ENCODE measurements at regions not wholly inside any gene's neighbourhood (a gene's known extent, or its start where the extent isn't known, plus 50 kb on each side); places are given as distances from the start of the nearest gene placed in this dataset.

GRCh38 chr20:10951904-10952303 lies 278.1 kb upstream of the JAG1 start:
- Histone ChIP-seq H3K27me3 (no peaks in the 10 kb centered on the region), H3K36me3 (no peaks in the 10 kb centered on the region), H3K27ac (no peak overlapping the region), H3K4me3 (ENCODE audit: low read depth in 1 of 2, low read length in 1 of 2) (no peak overlapping the region), H3K4me1 (ENCODE audit: control insufficient read depth in 1 of 2, insufficient read depth in 1 of 2, low read depth in 1 of 2, low read length in 1 of 2) (no peaks in the 10 kb centered on the region), H3K9me3 (no peaks in the 10 kb centered on the region)
- TF ChIP-seq, protein P1, sequence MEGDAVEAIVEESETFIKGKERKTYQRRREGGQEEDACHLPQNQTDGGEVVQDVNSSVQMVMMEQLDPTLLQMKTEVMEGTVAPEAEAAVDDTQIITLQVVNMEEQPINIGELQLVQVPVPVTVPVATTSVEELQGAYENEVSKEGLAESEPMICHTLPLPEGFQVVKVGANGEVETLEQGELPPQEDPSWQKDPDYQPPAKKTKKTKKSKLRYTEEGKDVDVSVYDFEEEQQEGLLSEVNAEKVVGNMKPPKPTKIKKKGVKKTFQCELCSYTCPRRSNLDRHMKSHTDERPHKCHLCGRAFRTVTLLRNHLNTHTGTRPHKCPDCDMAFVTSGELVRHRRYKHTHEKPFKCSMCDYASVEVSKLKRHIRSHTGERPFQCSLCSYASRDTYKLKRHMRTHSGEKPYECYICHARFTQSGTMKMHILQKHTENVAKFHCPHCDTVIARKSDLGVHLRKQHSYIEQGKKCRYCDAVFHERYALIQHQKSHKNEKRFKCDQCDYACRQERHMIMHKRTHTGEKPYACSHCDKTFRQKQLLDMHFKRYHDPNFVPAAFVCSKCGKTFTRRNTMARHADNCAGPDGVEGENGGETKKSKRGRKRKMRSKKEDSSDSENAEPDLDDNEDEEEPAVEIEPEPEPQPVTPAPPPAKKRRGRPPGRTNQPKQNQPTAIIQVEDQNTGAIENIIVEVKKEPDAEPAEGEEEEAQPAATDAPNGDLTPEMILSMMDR (IDR thresholded peaks at IDR 0.05): no peak

GRCh38 chr20:10953437-10953836 lies 279.6 kb upstream of the JAG1 start:
- no peak overlapping the region for H3K27ac ChIP-seq
- no peaks in the 10 kb centered on the region for H3K9me3 ChIP-seq
- no peaks in the 10 kb centered on the region for H3K4me1 ChIP-seq (ENCODE audit: control insufficient read depth in 1 of 2, insufficient read depth in 1 of 2, low read depth in 1 of 2, low read length in 1 of 2)
- TF ChIP-seq, protein P1 (IDR thresholded peaks at IDR 0.05): no peak
- H3K4me3 ChIP-seq (ENCODE audit: low read depth in 1 of 2, low read length in 1 of 2): no peak overlapping the region
- no peaks in the 10 kb centered on the region for H3K27me3 ChIP-seq
- H3K36me3 ChIP-seq: no peaks in the 10 kb centered on the region

DNA sequence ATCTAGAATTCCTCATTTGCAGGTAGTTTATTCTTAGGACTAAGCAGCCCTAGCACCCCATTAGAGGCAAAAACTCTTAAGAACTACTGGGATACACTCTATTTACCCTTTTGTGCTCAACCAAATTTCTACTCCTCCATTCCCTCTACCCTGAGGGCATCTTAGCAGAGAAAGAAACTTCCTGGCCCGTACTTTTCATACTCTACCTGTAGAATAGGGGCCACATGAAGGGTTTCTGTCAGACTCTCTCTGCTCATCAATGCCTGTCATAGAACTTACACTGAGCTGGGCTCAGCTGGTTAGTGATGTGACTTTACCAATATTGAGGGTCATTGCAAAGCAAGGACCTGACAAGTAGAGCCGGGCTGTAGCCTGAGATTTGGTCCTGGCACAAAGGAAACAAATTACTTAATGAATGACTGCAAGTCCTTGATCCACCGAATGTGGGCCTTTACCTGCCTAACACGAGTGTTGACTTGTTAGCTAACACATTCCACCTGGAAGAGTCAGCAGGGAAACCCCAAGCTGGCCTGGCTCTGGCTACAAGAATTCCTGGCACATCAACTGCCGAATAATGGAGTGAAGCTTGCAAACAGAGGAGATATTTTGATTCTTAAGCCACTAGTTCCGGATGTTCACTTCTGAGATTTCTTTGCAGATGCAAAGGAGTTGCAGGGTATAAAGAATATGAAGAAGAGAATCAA lies 280.5 kb upstream of the JAG1 start:
- H3K4me1 ChIP-seq (ENCODE audit: control insufficient read depth in 1 of 2, insufficient read depth in 1 of 2, low read depth in 1 of 2, low read length in 1 of 2): no peaks in the 10 kb centered on the region
- H3K4me3 ChIP-seq (ENCODE audit: low read depth in 1 of 2, low read length in 1 of 2): no peak overlapping the region
- H3K9me3 ChIP-seq: no peaks in the 10 kb centered on the region
- no peak overlapping the region for H3K27ac ChIP-seq
- no peaks in the 10 kb centered on the region for H3K27me3 ChIP-seq
- TF ChIP-seq, protein P1 (IDR thresholded peaks at IDR 0.05): no peak
- H3K36me3 ChIP-seq: no peaks in the 10 kb centered on the region

DNA sequence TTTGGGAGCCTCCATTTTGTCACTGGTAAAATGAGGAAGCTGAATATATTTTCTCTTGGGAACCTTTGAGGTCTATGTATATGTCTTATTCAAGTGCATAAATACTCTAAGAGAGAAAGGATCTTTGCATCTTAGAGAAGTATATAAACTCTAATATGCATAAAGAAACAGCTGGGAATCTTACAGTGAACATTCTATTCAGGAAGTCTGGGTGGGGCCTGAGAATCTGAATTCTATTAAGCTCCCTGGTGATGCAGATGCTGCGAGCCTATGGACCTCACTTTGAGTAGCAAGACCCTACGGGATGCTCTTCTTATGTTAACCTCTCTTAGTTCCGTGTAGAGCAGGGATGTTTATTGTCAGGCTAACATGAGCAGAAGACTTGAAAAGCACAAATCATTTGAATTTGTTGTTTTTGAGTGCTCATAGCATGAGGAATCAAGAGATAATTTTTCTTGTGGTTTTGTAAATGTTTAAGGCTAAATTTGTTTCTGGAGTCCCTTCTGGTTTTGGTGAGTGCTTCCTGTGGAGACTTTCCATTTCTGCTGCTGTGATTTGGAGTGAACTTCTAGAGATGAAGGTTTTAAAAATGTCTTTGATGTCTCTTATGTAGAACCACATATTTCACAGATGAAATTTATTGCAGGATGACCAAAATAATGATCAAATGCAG lies 281.2 kb upstream of the JAG1 start:
- no peak overlapping the region for H3K4me3 ChIP-seq (ENCODE audit: low read depth in 1 of 2, low read length in 1 of 2)
- H3K36me3 ChIP-seq: no peaks in the 10 kb centered on the region
- no peak overlapping the region for H3K27ac ChIP-seq
- no peaks in the 10 kb centered on the region for H3K27me3 ChIP-seq
- no peaks in the 10 kb centered on the region for H3K4me1 ChIP-seq (ENCODE audit: control insufficient read depth in 1 of 2, insufficient read depth in 1 of 2, low read depth in 1 of 2, low read length in 1 of 2)
- no peaks in the 10 kb centered on the region for H3K9me3 ChIP-seq
- TF ChIP-seq, protein P1 (IDR thresholded peaks at IDR 0.05): no peak

- TF ChIP-seq, protein P1 (IDR thresholded peaks at IDR 0.05): no peak
Observed at GRCh38 chr20:10958279-10958678, 284.5 kb upstream of the JAG1 start.

More at GRCh38 chr20:10958279-10958678, 284.5 kb upstream of the JAG1 start:
- no peak overlapping the region for H3K4me3 ChIP-seq (ENCODE audit: low read depth in 1 of 2, low read length in 1 of 2)
- no peak overlapping the region for H3K27ac ChIP-seq
- H3K27me3 ChIP-seq: no peaks in the 10 kb centered on the region
- H3K36me3 ChIP-seq: no peaks in the 10 kb centered on the region
- H3K9me3 ChIP-seq: no peaks in the 10 kb centered on the region
- H3K4me1 ChIP-seq (ENCODE audit: control insufficient read depth in 1 of 2, insufficient read depth in 1 of 2, low read depth in 1 of 2, low read length in 1 of 2): no peaks in the 10 kb centered on the region
